Endothelial cell of umbilical vein (primary cell): ENCODE measurements at regions not wholly inside any gene's neighbourhood (a gene's known extent, or its start where the extent isn't known, plus 50 kb on each side); places are given as distances from the start of the nearest gene placed in this dataset.

ENCODE experiments used
- CTCF ChIP-seq, 2 donors: IDR thresholded peaks; 1 replicate in 1 of 2; 2 replicates in 1 of 2; pipeline ENCODE4 v1.5.1; 2011; ENCODE audit warnings: low read length in 2 of 2, mild to moderate bottlenecking in 2 of 2, moderate library complexity in 2 of 2, control low read depth in 1 of 2, inconsistent platforms in 1 of 2, low read depth in 1 of 2; ENCODE audit not compliant: insufficient read depth in 1 of 2; ENCODE audit errors: extremely low read depth in 1 of 2
- EZH2 ChIP-seq: IDR thresholded peaks from 2 replicates; pipeline ENCODE4 v1.6.1; 2012; ENCODE audit warnings: borderline replicate concordance, low read depth, mild to moderate bottlenecking, moderate library complexity, low read length, inconsistent platforms; ENCODE audit not compliant: severe bottlenecking
- MYC ChIP-seq: IDR thresholded peaks from one replicate; pipeline ENCODE4 v1.6.1; 2011; ENCODE audit warnings: mild to moderate bottlenecking, low read depth, low read length
- POLR2A ChIP-seq: IDR thresholded peaks from 2 replicates; pipeline ENCODE4 v1.6.1; 2012; ENCODE audit warnings: low read depth, mild to moderate bottlenecking, control low read depth, low read length
- POLR2AphosphoS5 ChIP-seq: IDR thresholded peaks from 2 replicates; pipeline ENCODE4 v1.6.1; 2012; ENCODE audit warnings: low read depth, mild to moderate bottlenecking, control low read depth, low read length, moderate library complexity; ENCODE audit not compliant: insufficient read depth

GRCh38 chr10:56298941-56299340 lies 62.1 kb downstream of the ZWINT start:
- TF ChIP-seq CTCF (IDR thresholded peaks at IDR 0.05; ENCODE audit: extremely low read depth in 1 of 2, insufficient read depth in 1 of 2, low read depth in 1 of 2, low read length in 2 of 2) (no peak), POLR2A (no peak), EZH2 (no peak), MYC (no peak), POLR2AphosphoS5 (no peak)
